ENCODE measurements at regions not wholly inside any gene's neighbourhood (a gene's known extent, or its start where the extent isn't known, plus 50 kb on each side); places are given as distances from the start of the nearest gene placed in this dataset.

DNA sequence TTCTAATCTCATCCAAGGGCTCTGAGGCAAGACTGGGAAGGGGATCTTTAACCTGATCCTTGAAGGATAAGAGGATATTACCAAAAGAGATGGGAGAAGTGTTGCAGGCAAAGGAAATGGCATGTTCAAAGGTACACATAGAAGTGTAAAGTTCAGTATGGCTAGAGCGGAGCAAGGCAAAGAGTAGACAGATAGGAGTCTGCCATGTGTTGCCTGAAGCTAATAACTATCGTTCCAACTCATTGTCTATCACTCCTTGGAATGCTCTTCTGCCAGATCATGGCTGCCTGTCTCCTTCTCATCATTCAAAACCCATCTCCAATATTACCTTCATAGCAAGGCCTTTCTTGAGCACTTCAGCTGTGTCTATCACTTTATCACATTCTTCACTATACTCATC is 55.2 kb upstream of the IL1RAPL2 start:
- TF ChIP-seq FOS (IDR thresholded peaks at IDR 0.05; ENCODE audit: low read depth, low read length) (no peak), MAZ (IDR thresholded peaks at IDR 0.05; ENCODE audit: borderline replicate concordance, low read depth, low read length) (no peak), CTCF (conservative IDR thresholded peaks at IDR 0.05; ENCODE audit: low read depth, low read length) (no peak), RFX5 (IDR thresholded peaks at IDR 0.05; ENCODE audit: low read depth, low read length) (no peak), MAFK (IDR thresholded peaks at IDR 0.05; ENCODE audit: low read depth, low read length) (no peak), POLR2A (IDR thresholded peaks at IDR 0.05; ENCODE audit: low read depth, low read length) (no peak)

Data from IMR-90 (cell line).